PC-3 (cell line): ENCODE measurements at regions not wholly inside any gene's neighbourhood (a gene's known extent, or its start where the extent isn't known, plus 50 kb on each side); places are given as distances from the start of the nearest gene placed in this dataset.

Experiments
- ATAC-seq: fragments of 200-7000 bp; cut with Tn5 transposase; 2 replicates; pipeline ENCODE4 v1.9.1; 2020; ENCODE audit warnings: mild to moderate bottlenecking, moderate library complexity
- BruUV-seq: library from RNA; stranded (reverse); fragments of 400-500 nt; replicated peaks from 2 replicates; lab custom pipeline; 2021; lab: Mats Ljungman, UMichigan
- CTCF ChIA-PET: fragments of 300-600 bp; sonication (Branson Sonifier 250); formaldehyde crosslinking; loops from one replicate; lab custom pipeline; 2022; ENCODE audit warnings: antibody characterized with exemption; lab: Charles Lee
- POLR2A ChIA-PET: fragments of 300-600 bp; sonication (Branson Sonifier 250); formaldehyde crosslinking; loops from one replicate; lab custom pipeline; 2022; ENCODE audit warnings: antibody characterized with exemption; ENCODE audit not compliant: unreplicated experiment; lab: Charles Lee
- DNase-seq: peaks from one replicate; pipeline ENCODE4 v3.0.0-alpha.2; 2015
- H2AFZ ChIP-seq: fragments of 300-600 bp; sonication (generic); 2 replicates; pipeline ENCODE4 v1.6.0; 2016; ENCODE audit warnings: antibody characterized with exemption, low read length
- H3F3A ChIP-seq: fragments of 300-600 bp; sonication (generic); one replicate; pipeline ENCODE4 v1.6.0; 2017; ENCODE audit warnings: antibody characterized with exemption, low read length, control low read depth, mild to moderate bottlenecking; ENCODE audit not compliant: unreplicated experiment
- H3K27ac ChIP-seq: fragments of 300-600 bp; sonication (generic); 2 replicates; pipeline ENCODE4 v1.5.1; 2016; ENCODE audit warnings: mild to moderate bottlenecking, low read length
- H3K27me3 ChIP-seq: fragments of 300-600 bp; sonication (generic); 2 replicates; pipeline ENCODE4 v1.6.1; 2016; ENCODE audit warnings: low read length, mixed read lengths
- H3K36me3 ChIP-seq: fragments of 300-600 bp; sonication (generic); 2 replicates; pipeline ENCODE4 v1.6.1; 2016; ENCODE audit warnings: low read depth, mixed run types, low read length, mixed read lengths
- H3K4me1 ChIP-seq: fragments of 300-600 bp; sonication (generic); 2 replicates; pipeline ENCODE4 v1.5.1; 2016; ENCODE audit warnings: low read length; ENCODE audit not compliant: insufficient read depth
- H3K4me2 ChIP-seq: fragments of 300-600 bp; sonication (generic); 2 replicates; pipeline ENCODE4 v1.6.0; 2016; ENCODE audit warnings: low read length
- H3K4me3 ChIP-seq: fragments of 300-600 bp; sonication (generic); 2 replicates; pipeline ENCODE4 v1.5.1; 2016; ENCODE audit warnings: mild to moderate bottlenecking, low read length, mixed read lengths
- H3K79me2 ChIP-seq: fragments of 300-600 bp; sonication (generic); 2 replicates; pipeline ENCODE4 v1.6.1; 2017; ENCODE audit warnings: low read length, mixed read lengths
- H3K9ac ChIP-seq: fragments of 300-600 bp; sonication (generic); 2 replicates; pipeline ENCODE4 v1.6.0; 2016; ENCODE audit warnings: mild to moderate bottlenecking, low read length
- H3K9me2 ChIP-seq: fragments of 300-600 bp; sonication (generic); replicated peaks from 2 replicates; pipeline ENCODE4 v1.6.1; 2016; ENCODE audit warnings: mixed run types, low read length, mixed read lengths
- H3K9me3 ChIP-seq: fragments of 300-600 bp; sonication (generic); 2 replicates; pipeline ENCODE4 v1.6.1; 2016; ENCODE audit warnings: low read length, mixed read lengths
- H4K20me1 ChIP-seq: fragments of 300-600 bp; sonication (generic); 2 replicates; pipeline ENCODE4 v1.6.1; 2016; ENCODE audit warnings: low read length, mixed read lengths
- CTCF ChIP-seq: fragments of 300-600 bp; sonication (generic); conservative IDR thresholded peaks from 2 replicates; pipeline ENCODE4 v1.5.1; 2017; ENCODE audit warnings: antibody characterized with exemption, low read depth, mild to moderate bottlenecking, low read length
- EZH2 ChIP-seq: fragments of 300-600 bp; sonication (generic); IDR thresholded peaks from one replicate; pipeline ENCODE4 v1.6.1; 2017; ENCODE audit warnings: antibody characterized with exemption, mild to moderate bottlenecking, low read length; ENCODE audit not compliant: unreplicated experiment
- EZH2phosphoT487 ChIP-seq: fragments of 300-600 bp; sonication (generic); IDR thresholded peaks from 2 replicates; pipeline ENCODE4 v1.6.1; 2018; ENCODE audit warnings: mild to moderate bottlenecking, antibody characterized with exemption, low read length, borderline replicate concordance
- intact Hi-C: fragments of 100-400 bp; cut with micrococcal nuclease; formaldehyde crosslinking; loops from 2 replicates; pipeline ENCODE4 v1.9.0; 2023

- TF ChIP-seq EZH2phosphoT487 = no peak
- TF ChIP-seq CTCF = no peak
- TF ChIP-seq EZH2 = no peak
- ATAC-seq (no peak), DNase-seq (no peak)
- H3F3A ChIP-seq = no peaks in the 10 kb centered on the region
- no peaks in the 10 kb centered on the region for H3K79me2 ChIP-seq
- CTCF ChIA-PET = interaction anchor here (0.7 kb wide), 1 partner anchor 12 kb away, joined by 3 read pairs; no protein-coding TSS in a partner anchor
- H3K9me3 ChIP-seq = no peaks in the 10 kb centered on the region
- H3K9me2 ChIP-seq = no peaks in the 10 kb centered on the region
- no TSS peak for BruUV-seq
- no peaks in the 10 kb centered on the region for H3K36me3 ChIP-seq
- intact Hi-C loops = no loop called here
- no peak overlapping the region for H3K27ac ChIP-seq
- POLR2A ChIA-PET = no interaction called here
- H4K20me1 ChIP-seq = no peaks in the 10 kb centered on the region
- H3K4me1 ChIP-seq = no peaks in the 10 kb centered on the region
- H2AFZ ChIP-seq = no peak overlapping the region
- H3K4me2 ChIP-seq = no peak overlapping the region
- H3K27me3 ChIP-seq = no peaks in the 10 kb centered on the region; the same call in 1 of the 2 replicates
- no peak overlapping the region for H3K4me3 ChIP-seq
- H3K9ac ChIP-seq = no peak overlapping the region
These were observed 126.0 kb upstream of the PTPN3 start for GRCh38 chr9:109624143-109624542.

- Histone ChIP-seq H2AFZ (no peak overlapping the region), H3K79me2 (no peaks in the 10 kb centered on the region), H3K9me2 (no peaks in the 10 kb centered on the region), H3K9me3 (no peaks in the 10 kb centered on the region), H3K4me1 (no peaks in the 10 kb centered on the region), H3K4me3 (no peak overlapping the region), H3K9ac (no peak overlapping the region), H3K27ac (no peak overlapping the region), H4K20me1 (no peaks in the 10 kb centered on the region), H3F3A (no peaks in the 10 kb centered on the region), H3K27me3 (no peaks in the 10 kb centered on the region; the same call in 1 of the 2 replicates), H3K36me3 (no peaks in the 10 kb centered on the region), H3K4me2 (no peak overlapping the region)
- no TSS peak for BruUV-seq
- ChIA-PET CTCF (no interaction called here), POLR2A (no interaction called here)
- ATAC-seq = no peak
- DNase-seq = no peak
- TF ChIP-seq EZH2 = no peak
- no peak for TF ChIP-seq CTCF
- TF ChIP-seq EZH2phosphoT487 = no peak
- intact Hi-C loops = no loop called here
These were observed 126.8 kb upstream of the PTPN3 start for GRCh38 chr9:109624896-109625295.

- no peak for TF ChIP-seq EZH2
- no peak for TF ChIP-seq CTCF
- no peak for TF ChIP-seq EZH2phosphoT487
- no peak overlapping the region for H3K27ac ChIP-seq
- H3K4me1 ChIP-seq = no peaks in the 10 kb centered on the region
- BruUV-seq = no TSS peak
- no peaks in the 10 kb centered on the region for H3K9me3 ChIP-seq
- no peaks in the 10 kb centered on the region for H3K9me2 ChIP-seq
- H2AFZ ChIP-seq = no peak overlapping the region
- no peaks in the 10 kb centered on the region for H3F3A ChIP-seq
- no peaks in the 10 kb centered on the region for H3K36me3 ChIP-seq
- no peak for DNase-seq
- intact Hi-C loops = no loop called here
- no peaks in the 10 kb centered on the region for H3K79me2 ChIP-seq
- H3K4me2 ChIP-seq = no peak overlapping the region
- ATAC-seq = no peak
- no peak overlapping the region for H3K9ac ChIP-seq
- H3K4me3 ChIP-seq = no peak overlapping the region
- ChIA-PET POLR2A (no interaction called here), CTCF (no interaction called here)
- H4K20me1 ChIP-seq = no peaks in the 10 kb centered on the region
- no peaks in the 10 kb centered on the region; the same call in 1 of the 2 replicates for H3K27me3 ChIP-seq
These were observed 128.9 kb upstream of the PTPN3 start for GRCh38 chr9:109627042-109627441.
